DMS53 treated with DMSO at 0.1 percent for 48 hours (cell line): ENCODE measurements at regions not wholly inside any gene's neighbourhood (a gene's known extent, or its start where the extent isn't known, plus 50 kb on each side); places are given as distances from the start of the nearest gene placed in this dataset.
"Not testable (repeated sequence)": the region's sequence is repeated elsewhere in the genome, so short reads cannot be mapped to it uniquely, and the experiment has no call there.

ENCODE experiments used
- DNase-seq: peaks from one replicate; lab custom pipeline; 2025; ENCODE audit not compliant: unreplicated experiment; lab: John Stamatoyannopoulos, UW

DNA sequence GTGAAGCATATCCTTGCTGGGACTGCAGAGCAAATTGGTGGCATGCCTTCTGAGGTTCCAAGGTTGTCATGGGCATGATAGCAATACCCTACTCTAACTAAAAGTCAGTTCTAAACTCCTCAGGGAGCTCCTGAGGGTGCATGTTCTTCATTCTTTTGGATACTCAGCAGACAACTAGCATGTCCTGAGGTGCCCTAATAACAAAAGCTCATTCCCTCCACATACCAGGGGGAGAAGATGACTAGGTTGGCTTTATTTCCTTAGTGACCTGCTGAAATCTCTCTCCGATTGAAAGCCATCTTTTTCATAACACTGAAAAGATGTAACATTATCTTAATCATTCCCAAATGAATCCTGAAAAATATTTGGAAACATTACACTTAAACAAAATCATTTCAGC is 188.7 kb upstream of the IGF1 start:
- DNase-seq = no peak

DNA sequence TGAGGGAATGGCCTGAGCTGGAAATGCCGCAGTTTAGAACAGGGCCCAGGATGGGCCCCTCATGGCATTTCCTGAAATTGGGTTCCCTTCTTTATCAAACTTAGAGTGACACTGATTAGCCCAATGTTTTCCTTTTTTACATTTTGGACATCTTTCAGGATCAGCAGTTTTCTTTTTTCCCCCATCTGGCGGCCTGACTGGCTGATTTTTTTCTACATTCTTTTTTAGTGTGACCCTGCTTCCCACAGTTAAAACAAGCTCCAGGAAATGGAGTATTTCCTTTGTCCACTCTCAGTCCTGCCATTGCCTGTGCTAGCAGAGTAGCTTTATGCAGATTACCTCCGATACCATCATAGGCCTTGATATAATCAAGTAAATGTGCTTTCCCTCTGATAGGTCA is 185.8 kb upstream of the IGF1 start:
- not testable (repeated sequence) for DNase-seq

DNA sequence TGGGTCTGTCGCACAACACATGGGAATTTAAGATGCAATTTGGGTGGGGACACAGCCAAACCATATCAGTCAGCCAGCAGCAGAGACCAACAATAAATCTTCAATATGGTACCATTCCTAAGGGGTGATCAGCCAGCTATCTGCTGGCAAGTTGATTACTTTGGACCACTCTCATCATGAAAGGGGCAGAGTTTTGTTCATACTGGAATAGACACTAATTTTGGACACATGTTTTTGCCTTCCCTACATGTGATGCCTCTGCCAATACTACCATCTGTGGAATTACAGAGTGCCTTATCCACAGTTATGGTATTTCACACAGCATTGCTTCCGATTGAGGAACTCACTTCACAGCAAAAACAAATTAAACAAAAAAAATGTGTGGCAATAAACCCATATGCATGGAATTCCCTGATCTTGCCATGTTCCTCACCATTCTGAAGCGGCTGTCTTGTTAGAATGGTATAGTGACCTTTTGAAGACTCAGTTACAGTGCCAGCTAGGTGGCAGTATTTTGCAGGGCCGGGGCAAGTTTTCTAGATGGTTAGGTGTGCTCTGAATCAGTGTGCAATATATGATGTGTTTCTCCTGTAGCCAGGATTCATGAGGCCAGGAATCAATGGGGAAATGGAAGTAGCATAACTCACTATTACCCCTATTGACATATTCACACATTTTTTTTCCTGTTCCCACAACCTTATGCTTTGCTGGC is 179.0 kb upstream of the IGF1 start:
- DNase-seq = peak; percentile 40

DNA sequence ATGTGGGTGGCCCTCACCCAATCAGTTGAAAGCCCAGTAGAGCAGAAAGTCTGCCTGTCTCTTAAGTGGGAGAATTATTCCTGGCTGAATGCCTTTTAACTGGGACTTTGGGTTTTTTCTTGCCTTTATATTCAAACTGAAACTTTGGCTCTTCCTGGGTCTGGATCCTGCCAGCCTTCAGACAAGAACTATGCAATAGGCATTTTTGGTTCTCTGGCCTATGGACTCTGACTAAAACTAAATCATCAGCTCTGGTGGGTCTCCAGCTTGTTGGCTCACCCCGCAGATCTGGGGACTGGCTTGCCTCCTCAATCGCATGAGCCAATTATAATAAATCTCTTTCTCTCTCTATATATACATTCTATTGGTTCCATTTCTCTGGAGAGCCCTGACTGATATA is 173.0 kb upstream of the IGF1 start:
- DNase-seq = no peak

DNA sequence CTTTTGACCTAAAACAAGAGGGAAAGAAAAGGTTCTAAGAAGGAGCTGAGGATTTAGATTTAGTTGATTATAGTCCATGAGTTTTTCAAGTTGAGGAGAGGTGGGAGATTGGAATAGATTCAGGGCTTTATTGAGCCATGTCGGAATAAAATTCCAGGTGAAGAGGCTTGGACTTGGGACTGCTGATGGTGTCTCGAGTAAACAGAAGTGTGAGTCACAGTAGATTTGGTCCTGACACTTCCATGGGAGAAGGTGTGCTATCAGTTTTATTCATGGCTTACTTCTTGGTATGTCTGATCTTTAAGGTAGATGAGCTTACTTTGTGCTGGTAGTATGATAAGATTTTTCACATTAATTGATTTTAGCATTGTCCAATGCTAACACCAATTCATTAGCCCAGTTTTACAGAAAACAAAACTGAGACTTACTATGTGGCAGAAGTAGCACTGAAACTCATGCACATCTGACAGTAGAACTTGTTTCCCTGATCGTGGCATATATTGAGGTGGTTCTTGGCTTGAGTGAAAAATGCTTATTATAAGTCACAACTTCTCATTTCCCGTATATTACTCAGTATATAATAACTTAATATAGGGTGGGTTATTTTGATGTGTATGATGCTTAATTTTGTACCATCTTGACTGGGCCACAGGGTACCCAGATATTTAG is 172.4 kb upstream of the IGF1 start:
- DNase-seq = peak; percentile 33

DNA sequence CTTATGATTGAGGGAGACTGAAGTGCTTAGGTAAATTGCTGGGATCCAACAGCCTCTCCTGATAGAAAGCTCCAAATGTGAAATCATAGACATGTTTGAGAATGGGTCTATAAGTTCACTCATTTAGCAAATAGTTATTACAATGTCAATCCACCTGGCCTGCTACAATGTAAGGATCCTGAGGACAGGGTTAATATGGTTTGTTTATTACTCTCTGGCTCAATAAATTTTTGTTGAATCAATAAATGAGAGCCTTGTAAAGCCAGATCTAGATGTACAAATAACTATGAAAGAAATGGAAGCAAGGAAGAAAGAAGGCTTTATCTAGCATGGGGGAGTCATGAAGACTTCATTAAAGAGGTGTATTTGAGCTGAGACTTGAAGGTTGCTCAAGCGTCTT is 165.6 kb upstream of the IGF1 start:
- no peak for DNase-seq

DNA sequence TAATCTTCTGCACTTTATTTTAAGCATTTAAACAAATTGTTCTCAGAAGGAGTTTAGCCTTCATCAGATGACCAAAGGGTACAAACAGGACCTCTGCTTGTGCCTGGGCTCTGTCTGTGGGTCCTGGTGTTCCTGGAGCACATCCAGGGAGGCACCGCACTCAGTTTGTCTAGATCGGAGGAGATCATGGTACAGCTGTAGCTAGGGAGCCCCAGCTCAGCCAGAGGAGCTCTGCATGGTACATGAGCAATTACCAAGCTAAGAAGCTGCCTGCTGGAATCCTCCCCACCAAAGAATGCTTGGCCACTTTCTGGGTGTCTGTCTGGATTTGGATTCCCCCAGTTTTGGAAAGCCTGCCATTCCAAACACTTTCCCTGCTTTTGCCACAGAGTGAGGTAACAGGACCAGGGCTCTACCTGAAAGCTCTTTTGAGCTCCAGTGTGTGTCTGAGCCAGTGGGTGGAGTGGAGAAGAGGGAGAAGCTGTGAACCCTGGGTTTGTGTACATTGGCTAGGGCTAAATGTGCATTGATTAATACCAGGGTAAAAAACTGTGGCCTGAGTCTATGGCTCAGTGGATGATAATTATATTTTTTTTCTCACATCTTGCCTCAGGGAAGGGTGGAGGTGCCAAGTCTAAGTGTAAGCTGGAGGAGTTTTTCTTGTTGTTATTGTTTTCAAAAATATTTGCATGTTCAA is 163.7 kb upstream of the IGF1 start:
- no peak for DNase-seq

DNA sequence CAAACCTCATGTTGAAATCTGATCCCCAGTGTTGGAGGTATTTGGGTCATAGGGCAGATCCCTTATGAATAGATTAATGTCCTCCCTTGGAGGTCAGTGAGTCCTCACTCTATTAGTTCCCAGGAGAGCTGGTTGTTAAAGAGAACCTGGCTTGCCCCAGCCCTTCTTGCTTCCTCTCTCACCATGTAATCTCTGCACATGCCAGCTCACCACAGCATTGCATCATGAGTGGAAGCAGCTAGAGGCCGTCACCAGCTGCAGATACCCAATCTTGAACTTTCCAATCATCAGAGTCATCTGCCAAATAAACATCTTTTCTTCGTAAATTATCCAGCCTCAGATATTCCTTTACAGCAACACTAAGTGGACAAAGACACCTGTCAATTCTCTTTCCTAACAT is 161.8 kb upstream of the IGF1 start:
- no peak for DNase-seq

DNA sequence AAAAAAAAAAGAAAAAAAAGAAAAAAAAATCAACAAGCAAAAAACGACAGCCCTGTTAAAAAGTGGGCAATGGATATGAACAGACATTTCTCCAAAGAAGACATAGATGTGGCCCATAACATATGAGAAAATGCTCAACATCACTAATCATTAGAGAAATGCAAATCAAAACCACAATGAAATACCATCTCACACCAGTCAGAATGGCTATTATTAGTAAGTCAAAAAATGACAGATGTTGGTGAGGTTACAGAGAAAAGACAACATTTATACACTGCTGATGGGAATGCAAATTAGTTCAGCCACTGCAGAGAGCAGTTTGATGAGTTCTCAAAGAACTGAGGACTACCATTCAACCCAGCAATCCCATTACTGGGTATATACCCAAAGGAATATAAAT is 160.3 kb upstream of the IGF1 start:
- not testable (repeated sequence) for DNase-seq

DNA sequence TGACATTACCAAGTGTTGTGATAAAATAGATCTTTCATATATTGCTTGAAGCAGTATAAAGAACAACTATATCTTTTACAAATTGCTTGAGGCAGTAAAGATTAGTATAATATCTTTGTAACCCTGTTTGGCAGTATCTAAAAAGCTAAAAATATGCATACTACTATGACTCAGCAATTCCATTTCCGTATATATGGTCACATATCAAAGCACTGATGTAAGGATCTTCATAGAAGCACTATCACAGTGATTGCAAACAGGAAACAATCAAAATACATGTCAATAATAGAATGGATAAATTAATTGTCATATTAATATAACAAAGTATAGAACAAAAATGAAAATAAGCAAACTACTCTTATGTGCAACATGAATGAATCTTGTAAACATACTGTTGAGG is 158.4 kb upstream of the IGF1 start:
- peak; percentile 8 for DNase-seq

DNA sequence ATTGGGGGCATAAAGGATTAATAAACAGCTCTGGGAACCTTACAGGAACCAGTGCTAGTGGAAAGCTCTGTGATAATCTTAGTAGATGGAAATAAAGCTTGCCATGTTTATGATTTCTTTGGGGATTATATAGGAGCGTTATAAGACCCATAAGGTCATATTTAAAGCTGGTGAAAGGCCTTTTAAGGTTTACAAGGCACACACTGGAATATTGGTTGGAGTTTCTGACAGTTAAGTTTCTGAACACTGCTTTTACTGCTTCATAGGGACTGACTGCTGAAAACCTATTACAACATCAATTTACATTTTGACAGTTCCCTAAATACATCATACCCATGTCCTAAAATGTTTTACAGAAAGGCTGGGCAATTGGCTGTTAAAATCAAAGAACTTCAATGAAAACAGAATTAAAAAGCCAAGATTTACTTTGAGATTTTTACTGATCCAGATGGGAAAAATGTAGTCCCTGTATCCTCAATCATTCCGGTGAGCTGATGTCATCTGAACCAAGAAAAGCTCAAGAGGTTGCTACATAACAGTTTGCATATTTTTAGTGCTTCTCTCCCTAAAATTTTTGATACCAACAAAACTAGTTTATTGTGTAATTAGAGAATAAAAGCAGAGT is 153.7 kb upstream of the IGF1 start:
- no peak for DNase-seq

DNA sequence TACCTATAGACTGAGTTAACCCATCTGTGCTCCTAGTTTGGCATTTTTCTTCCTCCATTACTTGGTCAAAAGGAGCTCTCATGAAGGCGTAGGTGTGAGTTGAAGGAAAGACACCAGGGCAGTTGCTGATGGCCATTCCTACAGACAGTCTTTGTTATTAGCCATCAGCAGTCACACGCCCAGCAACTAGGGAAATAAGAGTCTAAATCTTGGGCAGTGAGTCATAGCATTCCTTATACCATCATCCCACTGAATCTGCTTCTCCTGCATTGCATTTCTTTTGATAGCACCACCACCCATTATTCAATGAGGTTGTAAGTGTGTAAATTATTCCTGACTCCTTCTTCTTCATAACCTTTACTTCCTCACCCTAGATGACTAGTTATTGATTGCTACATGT is 150.9 kb upstream of the IGF1 start:
- no peak for DNase-seq

DNA sequence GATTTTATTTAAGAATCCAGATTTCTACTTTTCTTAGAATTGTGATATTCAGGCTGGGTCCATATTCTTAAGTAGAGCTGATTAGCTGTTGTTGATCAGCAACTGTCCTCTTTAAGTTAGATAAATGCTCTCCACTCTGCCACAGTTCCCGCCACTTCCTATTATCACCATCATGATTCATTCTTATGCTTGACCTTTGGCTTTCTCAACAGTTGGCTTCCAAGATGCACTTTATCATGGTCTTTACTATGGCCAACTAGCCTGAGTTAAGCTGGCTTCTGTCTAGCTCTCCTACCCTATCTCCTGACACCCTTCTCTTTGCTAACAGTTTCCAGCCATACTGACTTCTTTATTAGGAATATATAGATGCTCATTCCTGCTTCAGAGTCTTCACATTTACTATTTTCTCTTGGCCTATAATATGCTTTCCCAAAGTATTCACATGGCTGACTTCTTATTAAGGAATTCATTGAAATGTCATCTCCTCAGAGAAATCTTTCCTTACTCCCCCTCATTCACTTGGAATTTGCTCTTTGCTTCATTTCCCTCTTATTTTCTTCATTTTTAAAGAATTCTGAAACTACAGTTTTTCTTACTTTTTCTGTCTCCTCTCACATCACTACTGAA is 149.0 kb upstream of the IGF1 start:
- no peak for DNase-seq

DNA sequence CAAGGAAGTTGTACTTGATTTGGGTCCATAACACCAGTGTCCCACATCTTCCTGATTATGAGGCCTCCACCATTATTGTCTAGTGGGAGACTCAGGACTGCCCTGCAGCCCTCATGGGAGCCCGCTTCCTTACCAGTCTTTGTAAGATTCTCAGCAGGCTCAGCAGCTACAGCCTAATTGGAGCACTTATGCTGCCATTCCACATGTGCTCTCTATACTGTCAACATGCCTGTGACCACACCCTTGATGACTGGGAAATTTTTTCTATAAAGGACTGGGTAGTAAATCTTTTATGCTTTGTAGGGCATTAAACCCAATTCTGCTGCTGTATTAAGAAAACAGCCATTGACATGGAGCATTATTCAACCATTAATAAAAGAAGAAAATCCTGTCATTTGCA is 145.5 kb upstream of the IGF1 start:
- no peak for DNase-seq

DNA sequence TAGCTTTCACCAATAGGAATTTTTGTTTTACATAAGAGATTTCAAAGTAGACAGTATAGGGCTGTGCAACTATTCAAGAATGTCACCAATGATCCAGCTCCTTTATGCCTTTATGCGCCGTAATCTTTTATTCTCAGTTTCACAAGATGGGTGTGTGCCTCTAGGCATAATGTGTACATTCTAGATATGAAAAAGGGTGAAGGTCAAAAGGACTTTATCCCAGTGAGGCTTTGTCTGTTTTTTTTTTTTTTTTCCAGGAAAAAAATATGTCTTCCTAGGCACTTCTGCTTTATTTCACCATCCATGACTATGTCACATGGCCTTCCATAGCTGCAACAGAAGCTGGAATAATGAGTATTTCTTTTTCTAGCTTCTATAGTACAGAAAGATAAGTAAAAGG is 142.3 kb upstream of the IGF1 start:
- no peak for DNase-seq

DNA sequence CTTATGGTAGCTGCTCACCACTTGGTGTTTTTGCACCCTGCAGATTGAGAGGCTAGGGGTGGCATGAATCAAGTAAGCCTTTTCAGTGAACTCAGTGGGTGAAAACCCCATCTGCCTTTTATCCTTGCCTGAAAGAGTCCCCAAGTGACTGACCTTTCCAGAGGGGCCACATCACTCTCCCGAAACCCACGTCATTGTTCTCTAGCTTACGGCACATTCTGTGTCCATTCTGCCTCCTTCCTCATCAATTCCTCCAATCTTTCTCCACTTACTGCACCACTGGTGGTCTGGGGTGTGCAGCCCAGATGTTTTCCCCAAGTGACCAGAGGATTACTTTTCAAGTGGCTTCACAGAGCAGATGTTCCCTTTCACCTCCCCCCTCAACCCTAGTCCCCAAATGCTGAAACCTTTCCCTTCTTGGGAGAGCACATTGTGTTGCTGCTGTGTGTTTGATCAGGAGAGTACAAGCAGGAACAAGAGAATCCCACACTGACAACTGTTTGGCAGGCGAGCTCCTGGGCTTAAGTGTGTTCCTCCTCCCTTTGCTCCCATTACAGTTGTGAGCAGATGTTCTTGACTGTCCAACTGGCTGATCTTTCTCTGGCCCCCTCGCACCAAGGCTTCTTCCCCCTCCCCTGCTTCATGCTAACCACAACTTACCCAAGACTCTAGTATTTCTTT is 138.0 kb upstream of the IGF1 start:
- no peak for DNase-seq

DNA sequence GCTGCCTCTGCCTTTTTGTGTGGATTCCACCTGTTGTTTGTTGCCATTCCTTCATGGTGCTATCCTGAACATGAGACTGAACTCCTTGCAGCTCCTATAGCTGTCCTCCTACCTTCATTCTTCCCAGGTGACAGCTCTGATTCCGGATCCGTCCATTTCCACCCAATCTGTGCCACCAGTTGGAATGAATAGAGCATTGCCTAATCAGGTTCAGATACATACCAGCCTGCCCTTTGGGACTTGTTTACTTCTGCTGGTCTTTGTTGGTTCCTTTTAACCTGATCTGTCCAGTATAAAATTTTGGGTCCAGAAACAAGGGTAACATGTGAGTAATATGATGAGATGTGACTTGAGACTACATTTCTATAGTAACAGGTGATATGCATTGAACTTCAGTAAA is 136.3 kb upstream of the IGF1 start:
- DNase-seq = no peak

DNA sequence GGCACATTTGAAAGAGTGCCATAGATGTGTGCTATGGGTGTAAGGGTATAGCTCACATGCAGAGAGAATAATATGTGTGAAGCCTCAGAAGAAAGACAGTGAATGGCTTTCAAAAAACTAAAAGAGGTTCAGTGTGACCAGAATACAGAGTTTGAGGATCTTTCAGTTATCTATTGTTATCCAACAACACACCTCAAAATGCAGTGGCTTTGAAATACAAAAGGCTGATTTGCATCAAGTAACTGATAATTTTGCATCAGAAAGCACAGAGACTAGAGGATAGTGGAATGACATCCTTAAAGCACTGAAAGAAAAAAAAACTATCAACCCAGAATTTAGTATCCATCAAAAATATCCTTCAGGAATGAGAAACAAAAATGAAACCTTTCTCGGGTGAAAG is 131.6 kb upstream of the IGF1 start:
- DNase-seq = no peak

DNA sequence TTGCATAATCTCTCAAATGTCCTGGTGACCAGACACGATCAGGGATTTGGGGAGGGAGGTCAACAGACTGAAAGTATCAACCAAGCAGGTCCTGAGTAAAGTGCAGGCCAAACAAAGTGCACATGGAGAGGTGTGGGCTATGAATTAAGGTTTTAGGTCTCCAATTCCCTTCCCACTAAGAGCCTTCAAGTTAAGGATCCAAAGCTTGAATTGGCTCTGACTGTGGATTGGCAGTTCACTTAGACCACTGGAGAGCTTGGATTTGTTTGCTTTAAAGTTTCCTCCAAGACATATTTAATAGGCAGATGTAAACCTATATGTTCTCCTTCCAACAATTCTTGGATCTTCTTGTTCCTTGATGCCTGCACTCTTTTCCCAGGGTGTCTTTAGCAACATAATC is 129.6 kb upstream of the IGF1 start:
- DNase-seq = no peak

DNA sequence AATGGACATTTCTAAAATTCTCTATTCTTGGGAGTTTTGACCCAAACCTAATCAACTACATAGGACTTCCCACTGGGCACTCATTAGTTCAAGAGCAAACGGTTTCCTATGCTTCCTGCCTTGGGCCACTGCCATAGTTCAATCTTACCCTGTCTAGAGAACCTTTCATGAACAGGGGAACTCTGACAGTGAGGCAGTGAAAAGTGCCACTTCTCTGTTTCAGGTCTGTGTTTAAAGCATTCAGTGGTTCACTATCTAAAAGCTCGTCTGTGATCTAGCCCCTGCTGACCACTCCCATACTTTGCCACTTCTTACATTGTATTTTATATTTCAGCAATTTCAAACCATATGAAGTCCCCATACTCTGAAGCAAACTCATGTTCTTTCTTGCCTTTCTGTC is 122.7 kb upstream of the IGF1 start:
- DNase-seq = no peak

DNA sequence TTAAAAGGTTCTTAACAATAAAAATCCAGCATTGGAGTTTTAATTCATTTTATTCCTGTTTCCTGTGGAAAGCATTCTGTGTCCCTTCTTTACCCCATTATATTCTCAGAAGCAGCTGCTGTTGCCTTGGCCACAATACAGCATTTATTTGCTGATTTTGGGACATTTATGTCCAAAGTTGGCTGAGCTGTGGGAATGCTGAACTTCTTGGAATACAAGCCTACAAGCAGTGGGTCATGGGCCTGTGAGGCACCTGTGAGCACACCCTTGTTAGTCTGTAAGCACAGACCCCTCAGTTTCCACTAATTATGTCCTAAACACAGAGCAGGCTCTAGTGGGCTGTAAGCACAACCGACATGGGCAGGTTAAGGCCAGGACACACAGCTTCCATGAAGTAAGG is 122.2 kb upstream of the IGF1 start:
- DNase-seq = no peak
